Ishikawa (cell line): ENCODE measurements at regions not wholly inside any gene's neighbourhood (a gene's known extent, or its start where the extent isn't known, plus 50 kb on each side); places are given as distances from the start of the nearest gene placed in this dataset.

ENCODE experiments used
- CEBPB ChIP-seq: IDR thresholded peaks from 2 replicates; pipeline ENCODE4 v1.6.1; 2012
- FOXM1 ChIP-seq: IDR thresholded peaks from 2 replicates; pipeline ENCODE4 v1.6.1; 2012; ENCODE audit warnings: low read depth, borderline replicate concordance
- MAX ChIP-seq: IDR thresholded peaks from 2 replicates; pipeline ENCODE4 v1.6.1; 2012
- REST ChIP-seq: IDR thresholded peaks from 2 replicates; pipeline ENCODE4 v1.6.1; 2012; ENCODE audit warnings: low read depth, mild to moderate bottlenecking
- USF1 ChIP-seq: IDR thresholded peaks from 2 replicates; pipeline ENCODE4 v1.6.1; 2012
- YY1 ChIP-seq: IDR thresholded peaks from 2 replicates; pipeline ENCODE4 v1.6.1; 2012; ENCODE audit warnings: low read depth

GRCh38 chr13:56459286-56459685, 681.4 kb upstream of the PRR20A start:
- TF ChIP-seq CEBPB (no peak), USF1 (no peak), REST (no peak), FOXM1 (no peak), YY1 (no peak), MAX (no peak)
